ENCODE measurements at regions not wholly inside any gene's neighbourhood (a gene's known extent, or its start where the extent isn't known, plus 50 kb on each side); places are given as distances from the start of the nearest gene placed in this dataset.

- TF ChIP-seq, protein P1, sequence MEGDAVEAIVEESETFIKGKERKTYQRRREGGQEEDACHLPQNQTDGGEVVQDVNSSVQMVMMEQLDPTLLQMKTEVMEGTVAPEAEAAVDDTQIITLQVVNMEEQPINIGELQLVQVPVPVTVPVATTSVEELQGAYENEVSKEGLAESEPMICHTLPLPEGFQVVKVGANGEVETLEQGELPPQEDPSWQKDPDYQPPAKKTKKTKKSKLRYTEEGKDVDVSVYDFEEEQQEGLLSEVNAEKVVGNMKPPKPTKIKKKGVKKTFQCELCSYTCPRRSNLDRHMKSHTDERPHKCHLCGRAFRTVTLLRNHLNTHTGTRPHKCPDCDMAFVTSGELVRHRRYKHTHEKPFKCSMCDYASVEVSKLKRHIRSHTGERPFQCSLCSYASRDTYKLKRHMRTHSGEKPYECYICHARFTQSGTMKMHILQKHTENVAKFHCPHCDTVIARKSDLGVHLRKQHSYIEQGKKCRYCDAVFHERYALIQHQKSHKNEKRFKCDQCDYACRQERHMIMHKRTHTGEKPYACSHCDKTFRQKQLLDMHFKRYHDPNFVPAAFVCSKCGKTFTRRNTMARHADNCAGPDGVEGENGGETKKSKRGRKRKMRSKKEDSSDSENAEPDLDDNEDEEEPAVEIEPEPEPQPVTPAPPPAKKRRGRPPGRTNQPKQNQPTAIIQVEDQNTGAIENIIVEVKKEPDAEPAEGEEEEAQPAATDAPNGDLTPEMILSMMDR (IDR thresholded peaks at IDR 0.05): no peak
- TF ChIP-seq POLR2A (IDR thresholded peaks at IDR 0.05): no peak
Measured at GRCh38 chr11:45385844-45386243, 99.7 kb upstream of the SYT13 start.

Data from body of pancreas (tissue), 4 donors.